DMS153 (cell line): ENCODE measurements at regions not wholly inside any gene's neighbourhood (a gene's known extent, or its start where the extent isn't known, plus 50 kb on each side); places are given as distances from the start of the nearest gene placed in this dataset.

ENCODE experiments used
- DNase-seq: peaks from one replicate; lab custom pipeline; 2025; lab: John Stamatoyannopoulos, UW

DNA sequence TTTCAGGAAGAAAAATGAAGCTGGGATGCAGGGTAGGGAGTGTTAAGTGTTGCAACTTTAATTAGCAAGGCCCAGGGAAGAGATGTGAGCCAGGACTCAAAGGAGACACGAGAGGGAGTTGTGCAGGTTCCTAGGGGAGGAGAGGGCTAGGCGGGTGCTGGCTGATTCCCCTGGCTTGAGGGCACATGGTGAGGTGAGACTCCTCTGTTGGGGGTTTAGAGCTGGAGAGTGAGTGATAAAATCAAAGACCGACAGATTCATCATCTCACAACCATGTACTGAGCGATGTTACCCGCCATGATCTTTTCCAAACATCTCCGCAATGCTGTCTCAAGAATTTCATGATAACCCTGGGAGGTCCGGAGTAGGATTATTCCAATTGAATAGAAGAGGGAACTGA is 161.8 kb upstream of the CSF3R start:
- no peak for DNase-seq

DNA sequence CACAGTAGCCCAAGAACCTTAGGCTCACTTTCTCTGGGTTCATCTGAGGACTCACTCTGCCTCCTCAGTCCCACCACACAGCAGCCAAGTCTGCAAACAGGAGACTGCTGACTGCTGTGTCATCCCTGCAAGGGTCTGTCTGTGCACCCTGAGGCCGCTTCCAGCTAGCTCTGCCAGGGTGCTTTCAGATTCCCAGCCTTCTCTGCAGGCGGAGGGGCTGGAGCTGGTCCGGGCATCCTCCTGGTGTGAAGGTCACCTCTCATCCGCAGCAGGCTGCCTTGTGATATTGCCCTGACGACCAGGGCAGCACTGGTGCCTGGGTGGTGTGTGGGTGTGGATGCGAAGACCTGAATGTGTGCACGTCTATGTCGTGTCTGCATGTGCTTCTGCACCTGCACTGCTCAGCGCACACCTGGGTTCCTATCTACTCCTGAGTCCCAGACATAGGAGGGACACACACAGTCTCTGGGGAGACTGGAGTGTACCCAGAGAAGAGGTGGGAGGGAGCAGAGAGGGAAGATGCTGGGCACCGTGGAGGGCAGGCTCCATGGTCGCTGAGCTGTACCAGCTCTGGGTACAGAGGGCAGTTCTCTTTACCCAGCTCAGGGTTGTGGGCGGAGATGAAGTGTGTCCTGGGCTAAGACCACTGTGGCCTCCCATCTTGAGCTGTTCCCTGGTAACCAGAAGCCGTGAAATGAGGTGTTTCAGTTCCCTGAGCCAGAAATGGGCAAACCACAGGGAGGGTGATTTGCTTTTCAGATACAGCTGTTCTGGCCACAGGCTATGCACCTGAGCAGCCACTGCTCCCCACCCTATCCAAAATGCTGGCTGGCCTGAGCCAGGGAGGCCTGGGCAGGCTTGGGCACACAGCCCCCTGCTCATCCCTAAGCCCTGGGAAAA is 160.9 kb upstream of the CSF3R start:
- no peak for DNase-seq

DNA sequence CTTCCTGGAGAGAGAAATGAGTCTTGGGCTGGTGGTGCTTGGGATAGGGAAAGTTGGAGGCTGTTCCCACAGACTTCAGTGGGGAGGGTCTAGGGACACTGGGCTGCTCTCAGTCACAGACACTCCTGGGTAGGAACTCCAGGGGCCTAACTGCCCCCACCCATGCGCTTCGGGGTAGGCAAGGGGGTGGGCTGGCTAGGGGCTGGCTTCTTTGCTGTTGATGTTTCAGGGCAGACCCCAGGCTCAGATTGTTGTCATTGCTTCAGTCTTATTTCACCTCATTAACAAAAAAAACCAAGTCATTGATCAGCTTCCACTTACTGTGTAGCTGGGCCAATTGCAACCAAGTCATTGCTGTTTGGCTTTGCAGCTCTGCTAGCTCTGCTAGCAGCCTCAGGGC is 160.1 kb upstream of the CSF3R start:
- DNase-seq: no peak

- no peak for DNase-seq
Observed at GRCh38 chr1:36641776-36642175, 159.1 kb upstream of the CSF3R start.

GRCh38 chr1:36639461-36639860 is 156.7 kb upstream of the CSF3R start:
- no peak for DNase-seq

GRCh38 chr1:36638268-36638667 is 155.6 kb upstream of the CSF3R start:
- no peak for DNase-seq

DNA sequence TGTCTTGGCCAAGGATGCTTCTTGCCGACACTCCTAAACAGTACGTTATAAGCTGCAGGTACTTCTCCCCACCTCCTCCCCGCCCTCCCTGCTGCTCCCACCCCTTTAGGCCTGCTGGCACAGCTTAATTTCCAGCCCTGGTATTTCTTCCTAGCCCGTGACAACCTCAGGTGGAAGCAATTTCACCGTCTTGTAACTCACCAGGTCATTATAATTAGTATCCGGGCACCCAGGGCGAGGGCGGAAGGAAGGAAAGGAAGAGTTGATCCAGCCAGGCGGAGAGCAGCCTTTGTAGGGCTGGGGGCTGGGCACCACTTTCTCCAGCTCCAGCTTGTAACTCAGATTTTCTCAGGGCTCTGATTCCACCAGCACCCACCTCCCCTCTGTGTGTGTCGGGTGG is 153.5 kb upstream of the CSF3R start:
- no peak for DNase-seq

DNA sequence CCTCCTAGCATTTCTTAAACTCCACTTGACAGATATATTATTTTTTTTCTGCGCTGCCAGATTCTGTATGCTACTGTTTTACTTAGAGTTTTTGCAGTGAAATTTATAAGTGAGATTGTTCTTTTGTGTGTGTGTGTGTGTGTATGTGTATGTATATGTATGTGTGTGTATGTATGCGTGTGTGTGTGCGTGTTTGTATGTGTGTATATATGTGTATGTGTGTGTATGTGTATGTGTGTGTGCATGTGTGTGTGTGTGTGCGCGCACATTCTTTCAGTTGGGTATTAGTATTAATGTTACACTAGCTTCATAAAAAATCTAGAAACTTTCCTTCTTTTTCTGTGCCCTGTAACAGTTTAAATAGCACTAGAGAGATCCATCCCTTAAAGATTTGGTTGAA is 152.6 kb upstream of the CSF3R start:
- no peak for DNase-seq

- no peak for DNase-seq
Observed at GRCh38 chr1:36628804-36629203, 146.1 kb upstream of the CSF3R start.

GRCh38 chr1:36626435-36626834 is 143.7 kb upstream of the CSF3R start:
- no peak for DNase-seq

GRCh38 chr1:36625935-36626310 is 143.2 kb upstream of the CSF3R start:
- no peak for DNase-seq

GRCh38 chr1:36625253-36625934 is 142.7 kb upstream of the CSF3R start:
- no peak for DNase-seq

DNA sequence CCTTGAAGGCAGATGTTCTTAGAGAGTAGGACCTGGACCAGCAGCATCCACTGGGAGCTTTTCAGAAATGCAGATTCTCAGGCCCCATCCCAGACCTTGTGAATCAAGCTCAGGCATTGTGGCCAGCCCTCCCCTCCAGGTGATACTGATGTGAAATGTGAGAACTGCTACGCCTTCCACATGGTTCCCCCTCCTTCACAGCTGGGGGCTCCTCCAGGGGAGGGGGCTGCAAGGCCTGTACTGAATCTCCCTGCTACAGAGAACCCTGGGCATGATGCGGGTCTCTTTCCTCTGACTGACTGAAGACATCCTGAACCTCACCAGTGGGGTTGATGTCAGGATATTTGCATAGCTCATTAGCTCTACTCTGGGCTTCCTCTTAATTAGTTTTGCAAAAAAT is 141.8 kb upstream of the CSF3R start:
- no peak for DNase-seq

GRCh38 chr1:36622741-36623648 is 140.3 kb upstream of the CSF3R start:
- no peak for DNase-seq

DNA sequence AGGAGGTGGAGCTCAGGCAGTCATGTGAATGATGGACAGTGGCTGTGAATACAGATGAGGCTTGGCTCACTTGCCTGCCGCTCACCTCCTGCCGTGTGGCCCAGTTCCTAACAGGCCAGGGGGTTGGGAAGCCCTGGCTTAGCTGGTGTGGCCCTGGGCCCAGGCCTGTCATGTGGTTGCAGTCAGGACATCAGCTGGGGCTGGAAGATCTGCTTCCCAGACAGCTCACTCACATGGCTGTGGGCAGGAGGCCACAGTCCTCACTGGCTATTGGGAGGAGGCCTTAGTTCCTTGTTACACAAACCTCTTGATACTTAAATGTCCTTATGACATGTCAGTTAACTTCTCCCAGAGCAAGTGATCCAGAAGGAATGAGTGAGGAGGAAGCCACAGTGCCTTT is 138.8 kb upstream of the CSF3R start:
- no peak for DNase-seq

DNA sequence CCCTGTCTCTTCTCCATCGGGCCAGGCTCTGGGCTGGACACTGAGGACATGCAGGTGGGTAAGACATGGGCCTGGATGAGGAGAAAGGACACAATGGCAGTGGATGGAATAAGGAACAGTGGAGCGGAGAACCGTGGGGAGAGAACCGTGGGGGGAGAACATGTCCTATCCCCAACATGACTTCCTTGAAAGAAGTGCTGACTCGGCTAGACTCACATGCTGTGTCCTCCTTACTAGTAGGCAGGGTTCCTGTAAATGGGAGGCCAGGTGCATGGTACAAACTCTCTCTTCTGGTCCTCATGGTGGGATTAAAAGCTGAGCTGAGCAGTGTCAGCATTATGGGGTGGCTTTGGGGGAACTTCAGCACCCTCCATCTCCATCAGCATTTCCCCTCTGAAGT is 137.4 kb upstream of the CSF3R start:
- no peak for DNase-seq

DNA sequence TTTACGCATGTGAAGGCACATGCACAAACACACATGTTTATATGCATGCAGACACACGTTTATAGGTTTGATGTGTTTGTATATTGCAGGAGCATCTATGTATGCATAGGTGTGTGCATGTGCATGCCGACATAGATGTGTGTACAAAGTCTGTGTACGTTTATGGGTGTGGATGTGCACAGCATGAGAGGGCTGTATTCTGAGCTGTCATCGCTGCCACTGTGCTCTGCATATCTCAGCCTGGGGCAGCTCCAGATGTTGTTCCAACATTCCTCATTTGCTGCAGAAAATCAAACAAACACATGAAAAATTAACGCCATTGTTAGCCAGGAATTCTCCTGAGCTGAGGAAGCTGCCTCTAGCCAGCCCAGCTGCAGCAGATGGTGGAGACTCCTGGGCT is 132.3 kb upstream of the CSF3R start:
- DNase-seq: no peak

GRCh38 chr1:36614571-36614970 is 131.9 kb upstream of the CSF3R start:
- no peak for DNase-seq

DNA sequence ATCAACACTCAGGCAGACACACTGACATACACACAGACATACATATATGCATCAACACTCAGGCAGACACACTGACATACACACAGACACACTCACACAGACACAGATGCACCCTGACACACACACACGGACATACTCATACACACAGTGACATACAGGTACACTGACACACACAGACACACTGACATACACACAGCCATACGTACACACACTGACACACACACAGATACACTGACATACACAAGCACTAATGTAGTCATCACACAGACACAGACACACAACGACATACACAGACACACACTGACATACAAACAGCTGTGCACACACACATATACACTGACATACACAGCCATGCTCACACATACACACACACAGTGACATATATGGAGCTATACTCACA is 131.0 kb upstream of the CSF3R start:
- DNase-seq: no peak

DNA sequence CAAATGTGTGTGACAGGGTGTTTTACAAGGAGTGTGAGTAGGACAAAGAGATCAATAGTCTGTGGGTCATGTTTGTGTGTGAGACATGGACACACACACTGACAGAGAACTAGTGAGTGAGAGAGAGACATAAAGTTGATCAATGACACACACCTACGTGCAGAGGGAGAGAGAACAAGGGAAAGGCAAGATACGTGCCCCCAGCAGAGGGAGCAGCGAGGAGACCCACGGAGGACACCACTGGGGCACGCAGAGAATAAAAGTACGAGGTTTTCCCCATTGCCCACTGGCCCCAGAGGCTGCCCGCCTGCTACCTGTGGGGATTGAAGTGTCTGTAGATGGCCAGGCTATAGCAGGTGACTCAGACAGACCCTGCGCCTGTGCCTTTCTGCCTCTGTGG is 130.2 kb upstream of the CSF3R start:
- DNase-seq: no peak

DNA sequence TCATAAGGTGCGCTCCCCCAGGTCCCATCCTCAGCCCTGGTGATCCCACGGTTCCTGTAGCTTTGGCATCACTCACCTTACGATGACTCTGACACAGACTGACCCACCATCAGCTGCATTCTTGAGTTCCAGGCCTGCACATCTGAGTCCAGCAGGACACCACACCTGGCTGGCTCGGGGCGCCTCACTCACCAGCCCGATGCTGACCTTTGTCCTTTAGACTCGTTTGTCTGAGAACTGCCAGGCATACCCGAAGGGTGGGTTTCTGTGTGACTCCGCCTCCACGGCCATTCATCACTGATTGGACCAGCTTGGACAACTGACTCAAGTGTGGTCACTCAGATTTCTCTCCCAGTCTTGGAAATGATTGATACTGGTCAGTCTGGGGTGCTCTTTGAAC is 129.4 kb upstream of the CSF3R start:
- no peak for DNase-seq

- DNase-seq: peak; percentile 85
Observed at GRCh38 chr1:36609241-36610027, 126.7 kb upstream of the CSF3R start.
